ENCODE measurements at regions not wholly inside any gene's neighbourhood (a gene's known extent, or its start where the extent isn't known, plus 50 kb on each side); places are given as distances from the start of the nearest gene placed in this dataset.
"Not testable (repeated sequence)": the region's sequence is repeated elsewhere in the genome, so short reads cannot be mapped to it uniquely, and the experiment has no call there.

DNA sequence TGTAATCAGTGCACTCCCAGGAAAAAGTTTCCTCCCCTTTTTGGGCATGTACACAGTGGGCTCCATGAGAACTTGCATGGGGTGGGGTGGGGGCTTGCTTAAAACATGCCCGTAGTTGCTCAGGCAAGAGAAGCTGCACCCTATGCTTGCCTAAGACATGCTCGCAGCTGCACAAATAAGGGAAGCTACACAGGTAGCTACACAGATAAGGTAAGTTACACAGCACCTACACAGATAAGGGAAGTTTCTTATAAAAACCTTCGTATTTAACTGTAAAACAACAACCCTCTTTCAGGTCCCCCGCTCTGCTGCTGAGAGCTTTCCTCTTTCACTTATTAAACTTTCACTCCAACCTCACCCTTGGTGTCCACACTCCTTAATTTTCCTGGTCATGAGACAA lies 105.4 kb downstream of the TRIM69 start:
- H3K23ac ChIP-seq (ENCODE audit: low read depth, low read length); DNase-seq; H3K9me3 ChIP-seq (ENCODE audit: control insufficient read depth, insufficient read depth, low read length); H3K9ac ChIP-seq (ENCODE audit: low read depth, low read length); H4K8ac ChIP-seq (ENCODE audit: low read depth in 2 of 2, low read length in 2 of 2); H3K27me3 ChIP-seq (ENCODE audit: control insufficient read depth, insufficient read depth, low read length); H3K27ac ChIP-seq (ENCODE audit: insufficient read depth, low read length); H2AK5ac ChIP-seq (ENCODE audit: low read depth, low read length); H3K4ac ChIP-seq (ENCODE audit: low read depth, low read length); H3K18ac ChIP-seq (ENCODE audit: low read depth, low read length); H4K91ac ChIP-seq (ENCODE audit: insufficient read depth, low read depth, low read length); H3K4me2 ChIP-seq (ENCODE audit: low read depth, low read length); in situ Hi-C loops (cut with MboI; ENCODE audit: low sequenced_read_pairs); H3K56ac ChIP-seq (ENCODE audit: extremely low read depth, insufficient read depth, low read length); intact Hi-C loops (cut with micrococcal nuclease); H2BK20ac ChIP-seq (ENCODE audit: low read depth, low read length); H3K14ac ChIP-seq (replicated peaks; ENCODE audit: low read depth, low read length); H2AFZ ChIP-seq (replicated peaks; ENCODE audit: low read length, poor library complexity); H2BK5ac ChIP-seq (ENCODE audit: low read depth, low read length, poor library complexity, severe bottlenecking); H4K20me1 ChIP-seq (ENCODE audit: insufficient read depth, low read length); H2AK9ac ChIP-seq (replicated peaks; ENCODE audit: low read depth, low read length, poor library complexity); H3K4me3 ChIP-seq (ENCODE audit: insufficient read depth, low read depth, low read length); BruUV-seq (replicated peaks); dilution Hi-C loops (cut with HindIII; ENCODE audit: low sequenced_read_pairs, unreplicated experiment); H3K79me1 ChIP-seq (ENCODE audit: low read depth in 1 of 2, low read length in 2 of 2); CTCF ChIA-PET; ATAC-seq (ENCODE audit: low read depth); POLR2A ChIA-PET (ENCODE audit: unreplicated experiment); H2BK120ac ChIP-seq (ENCODE audit: low read depth, low read length); H3K4me1 ChIP-seq (ENCODE audit: control insufficient read depth, insufficient read depth, low read length); H3K9me1 ChIP-seq (ENCODE audit: insufficient read depth, low read length); H2BK15ac ChIP-seq (ENCODE audit: low read depth, low read length); H3K36me3 ChIP-seq (ENCODE audit: control insufficient read depth, insufficient read depth, low read length); H4K5ac ChIP-seq (ENCODE audit: low read depth, low read length): not testable (repeated sequence)
- WGBS, 2 experiments (ENCODE audit: extremely low coverage in 2 of 2, insufficient read length in 1 of 2), result 49% methylated on average over 2 of the region's 4 CpGs; no CpG with 5 or more reads in 1 of the 2 experiments

DNA sequence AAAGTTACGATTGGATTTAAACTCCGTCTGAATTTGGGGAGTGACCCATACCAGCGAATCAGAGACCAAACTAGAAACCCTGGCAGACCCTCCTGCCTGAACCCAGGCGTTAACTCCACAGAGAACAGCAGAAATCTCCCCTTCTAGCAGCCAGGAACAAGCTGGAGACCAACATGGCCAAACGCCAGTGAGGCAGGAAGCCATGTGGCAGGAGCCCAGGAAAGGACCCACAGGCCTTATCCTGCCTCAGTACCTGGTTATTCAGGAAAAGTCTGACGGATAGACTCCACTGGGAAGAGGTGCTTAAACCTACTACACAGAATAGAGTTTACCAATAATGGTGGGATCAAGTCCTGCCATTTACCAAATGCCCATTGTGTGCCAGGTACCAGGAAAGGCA lies 106.6 kb downstream of the TRIM69 start:
- 44% methylated on average over 3 of the region's 6 CpGs; no CpG with 5 or more reads in 1 of the 2 experiments for WGBS, 2 experiments (ENCODE audit: extremely low coverage in 2 of 2, insufficient read length in 1 of 2)
- H4K20me1 ChIP-seq (ENCODE audit: insufficient read depth, low read length), result not testable (repeated sequence)

More for the DNA sequence above, 106.6 kb downstream of the TRIM69 start:
- H3K4ac ChIP-seq (ENCODE audit: low read depth, low read length); H3K4me2 ChIP-seq (ENCODE audit: low read depth, low read length); H3K4me1 ChIP-seq (ENCODE audit: control insufficient read depth, insufficient read depth, low read length); H2BK20ac ChIP-seq (ENCODE audit: low read depth, low read length); H3K14ac ChIP-seq (replicated peaks; ENCODE audit: low read depth, low read length); H4K8ac ChIP-seq (ENCODE audit: low read depth in 2 of 2, low read length in 2 of 2); H3K9ac ChIP-seq (ENCODE audit: low read depth, low read length); H4K5ac ChIP-seq (ENCODE audit: low read depth, low read length); H2AK9ac ChIP-seq (replicated peaks; ENCODE audit: low read depth, low read length, poor library complexity); H2BK120ac ChIP-seq (ENCODE audit: low read depth, low read length); H3K27ac ChIP-seq (ENCODE audit: insufficient read depth, low read length); in situ Hi-C loops (cut with MboI; ENCODE audit: low sequenced_read_pairs); H3K56ac ChIP-seq (ENCODE audit: extremely low read depth, insufficient read depth, low read length); H3K18ac ChIP-seq (ENCODE audit: low read depth, low read length); H3K23ac ChIP-seq (ENCODE audit: low read depth, low read length); ATAC-seq (ENCODE audit: low read depth); H3K36me3 ChIP-seq (ENCODE audit: control insufficient read depth, insufficient read depth, low read length); DNase-seq; H3K9me3 ChIP-seq (ENCODE audit: control insufficient read depth, insufficient read depth, low read length); H2AFZ ChIP-seq (replicated peaks; ENCODE audit: low read length, poor library complexity); intact Hi-C loops (cut with micrococcal nuclease); CTCF ChIA-PET; BruUV-seq (replicated peaks); POLR2A ChIA-PET (ENCODE audit: unreplicated experiment); H3K9me1 ChIP-seq (ENCODE audit: insufficient read depth, low read length); H3K4me3 ChIP-seq (ENCODE audit: insufficient read depth, low read depth, low read length); H2BK15ac ChIP-seq (ENCODE audit: low read depth, low read length); H2AK5ac ChIP-seq (ENCODE audit: low read depth, low read length); H3K79me1 ChIP-seq (ENCODE audit: low read depth in 1 of 2, low read length in 2 of 2); dilution Hi-C loops (cut with HindIII; ENCODE audit: low sequenced_read_pairs, unreplicated experiment); H3K27me3 ChIP-seq (ENCODE audit: control insufficient read depth, insufficient read depth, low read length); H4K91ac ChIP-seq (ENCODE audit: insufficient read depth, low read depth, low read length); H2BK5ac ChIP-seq (ENCODE audit: low read depth, low read length, poor library complexity, severe bottlenecking): not testable (repeated sequence)
